Tibial artery (tissue), 4 donors: ENCODE measurements at regions not wholly inside any gene's neighbourhood (a gene's known extent, or its start where the extent isn't known, plus 50 kb on each side); places are given as distances from the start of the nearest gene placed in this dataset.

ENCODE experiments used
- DNase-seq, 2 donors: peaks; one replicate each; pipeline ENCODE4 v3.0.0-alpha.2; 2019
- H3K27ac ChIP-seq, 2 donors: fragments of 200-600 bp; sonication (generic) in 1 of 2; 1 replicate in 1 of 2; 2 replicates in 1 of 2; pipeline ENCODE4 v1.5.1; 2018 to 2019; ENCODE audit warnings: mild to moderate bottlenecking in 1 of 2
- H3K27me3 ChIP-seq, 2 donors: fragments of 200-600 bp; sonication (generic) in 1 of 2; one replicate each; pipeline versions ENCODE4 v1.5.1 to v1.6.0; 2016 to 2019
- H3K36me3 ChIP-seq, 3 donors: fragments of 200-600 bp; sonication (generic) in 2 of 3; one replicate each; pipeline ENCODE4 v1.5.1; 2016 to 2019; ENCODE audit warnings: mild to moderate bottlenecking in 2 of 3
- H3K4me1 ChIP-seq, 4 donors: fragments of 200-600 bp; sonication (generic) in 2 of 4; 1 replicate in 3 of 4; 2 replicates in 1 of 4; pipeline ENCODE4 v1.5.1; 2016 to 2019
- H3K4me3 ChIP-seq, 2 donors: fragments of 200-600 bp; sonication (generic) in 1 of 2; 1 replicate in 1 of 2; 2 replicates in 1 of 2; pipeline ENCODE4 v1.5.1; 2018 to 2019; ENCODE audit warnings: mild to moderate bottlenecking in 2 of 2
- H3K9me3 ChIP-seq, 3 donors: fragments of 200-600 bp; sonication (generic) in 1 of 3; one replicate each; pipeline ENCODE4 v1.5.1; 2016 to 2019
- CTCF ChIP-seq, 2 experiments: fragments of 200-600 bp in 1 of 2; fragments of 450-650 bp in 1 of 2; IDR thresholded peaks; one replicate each; pipeline ENCODE4 v1.5.1; 2017 to 2019; ENCODE audit warnings: antibody characterized with exemption in 2 of 2, mild to moderate bottlenecking in 1 of 2, moderate library complexity in 1 of 2
- intact Hi-C: fragments of 100-400 bp; cut with DNase I; formaldehyde crosslinking; loops from one replicate; pipeline ENCODE4 v1.15.0; 2023; ENCODE audit warnings: low total_unique reads

GRCh38 chr4:57369446-57369845 lies 259.3 kb upstream of the IGFBP7 start:
- H3K27ac ChIP-seq: no peak overlapping the region
- H3K4me1 ChIP-seq: no peaks in the 10 kb centered on the region
- H3K36me3 ChIP-seq: no peaks in the 10 kb centered on the region
- DNase-seq: no peak
- no peak for TF ChIP-seq CTCF (IDR thresholded peaks at IDR 0.05)
- H3K27me3 ChIP-seq: no peaks in the 10 kb centered on the region
- H3K9me3 ChIP-seq: no peaks in the 10 kb centered on the region
- intact Hi-C loops: no loop called here
- no peak overlapping the region for H3K4me3 ChIP-seq

GRCh38 chr4:57364255-57364654 lies 254.1 kb upstream of the IGFBP7 start:
- Histone ChIP-seq H3K4me1 (peaks cover 0 to 7% (median 0%) of the 10 kb centered on the region in 4 donors), H3K27ac (no peak overlapping the region), H3K27me3 (no peaks in the 10 kb centered on the region), H3K36me3 (no peaks in the 10 kb centered on the region), H3K4me3 (no peak overlapping the region), H3K9me3 (no peaks in the 10 kb centered on the region)
- intact Hi-C loops: no loop called here
- no peak for TF ChIP-seq CTCF (IDR thresholded peaks at IDR 0.05)
- DNase-seq: no peak

GRCh38 chr4:57363346-57363745 lies 253.2 kb upstream of the IGFBP7 start:
- Histone ChIP-seq H3K4me3 (no peak overlapping the region), H3K36me3 (no peaks in the 10 kb centered on the region), H3K27me3 (no peaks in the 10 kb centered on the region), H3K27ac (no peak overlapping the region), H3K4me1 (peaks cover 0 to 7% (median 0%) of the 10 kb centered on the region in 4 donors), H3K9me3 (no peaks in the 10 kb centered on the region)
- TF ChIP-seq CTCF (IDR thresholded peaks at IDR 0.05): no peak
- DNase-seq: no peak
- intact Hi-C loops: no loop called here

- Histone ChIP-seq H3K4me1 (peaks cover 0 to 7% (median 0%) of the 10 kb centered on the region in 4 donors), H3K4me3 (no peak overlapping the region), H3K27me3 (no peaks in the 10 kb centered on the region), H3K9me3 (no peaks in the 10 kb centered on the region), H3K27ac (no peak overlapping the region), H3K36me3 (no peaks in the 10 kb centered on the region)
- TF ChIP-seq CTCF (IDR thresholded peaks at IDR 0.05): no peak
- DNase-seq: no peak
- intact Hi-C loops: no loop called here
These were observed 250.5 kb upstream of the IGFBP7 start for GRCh38 chr4:57360681-57361080.

- no peak for TF ChIP-seq CTCF (IDR thresholded peaks at IDR 0.05)
- Histone ChIP-seq H3K4me3 (no peak overlapping the region), H3K9me3 (no peaks in the 10 kb centered on the region), H3K27me3 (no peaks in the 10 kb centered on the region), H3K27ac (no peak overlapping the region), H3K4me1 (no peaks in the 10 kb centered on the region), H3K36me3 (no peaks in the 10 kb centered on the region)
- no peak for DNase-seq
- intact Hi-C loops: no loop called here
These were observed 245.0 kb upstream of the IGFBP7 start for GRCh38 chr4:57355101-57355665.

- H3K4me3 ChIP-seq: no peak overlapping the region
- H3K9me3 ChIP-seq: no peaks in the 10 kb centered on the region
- no peak overlapping the region for H3K27ac ChIP-seq
- H3K4me1 ChIP-seq: no peaks in the 10 kb centered on the region
- no peak for TF ChIP-seq CTCF (IDR thresholded peaks at IDR 0.05)
- no peaks in the 10 kb centered on the region for H3K27me3 ChIP-seq
- DNase-seq: no peak
- no peaks in the 10 kb centered on the region for H3K36me3 ChIP-seq
- intact Hi-C loops: no loop called here
These were observed 241.5 kb upstream of the IGFBP7 start for GRCh38 chr4:57351731-57352130.
